HCT116 (cell line): ENCODE measurements at regions not wholly inside any gene's neighbourhood (a gene's known extent, or its start where the extent isn't known, plus 50 kb on each side); places are given as distances from the start of the nearest gene placed in this dataset.

Experiments
- ATAC-seq: fragments of 200-7000 bp; cut with Tn5 transposase; 2 replicates; pipeline ENCODE4 v1.9.1; 2020; ENCODE audit warnings: mild to moderate bottlenecking, moderate library complexity
- BruUV-seq: library from RNA; stranded (reverse); fragments of 400-500 nt; replicated peaks from 2 replicates; lab custom pipeline; 2021; lab: Mats Ljungman, UMichigan
- CTCF ChIA-PET: fragments of 300-600 bp; sonication (Branson Sonifier 250); formaldehyde crosslinking; loops from one replicate; lab custom pipeline; 2021; ENCODE audit warnings: antibody characterized with exemption; lab: Charles Lee
- POLR2A ChIA-PET: fragments of 300-600, 350-600 bp; sonication (Branson Sonifier 250); formaldehyde crosslinking; loops from one replicate; lab custom pipeline; 2021; ENCODE audit warnings: antibody characterized with exemption; lab: Charles Lee
- RAD21 ChIA-PET, 2 experiments: fragments of 300-600 bp; sonication (Branson Sonifier 250); formaldehyde crosslinking; loops; one replicate each; lab custom pipeline; 2023; ENCODE audit warnings: low total read pairs in 2 of 2; ENCODE audit not compliant: uncharacterized antibody in 2 of 2, unreplicated experiment in 2 of 2, low non-redundant PET in 1 of 2; lab: Charles Lee
- DNase-seq: peaks from one replicate; pipeline ENCODE4 v3.0.0-alpha.2; 2010; ENCODE audit warnings: low read depth, low spot score
- H2AFZ ChIP-seq: fragments of 200-600 bp; shearing (Covaris generic), sonication (generic); 2 replicates; pipeline ENCODE4 v1.6.1; 2017; ENCODE audit warnings: low read depth, mixed run types, mixed read lengths, antibody characterized with exemption, low read length; ENCODE audit not compliant: poor library complexity, severe bottlenecking
- H3K27ac ChIP-seq: 2 replicates; pipeline ENCODE4 v1.5.1; 2012; ENCODE audit warnings: low read depth, low read length
- H3K27me3 ChIP-seq: fragments of 200-600 bp; sonication (generic); 2 replicates; pipeline ENCODE4 v1.6.1; 2016; ENCODE audit warnings: mixed run types, low read length, mixed read lengths; ENCODE audit not compliant: insufficient read depth
- H3K36me3 ChIP-seq, 2 experiments: fragments of 200-500 bp in 1 of 2; fragments of 200-600 bp in 1 of 2; sonication (Bioruptor generic) in 1 of 2; sonication (generic) in 1 of 2; 2 replicates each; pipeline versions ENCODE4 v1.5.1 to v1.6.1; 2014 to 2016; ENCODE audit warnings: low read length in 2 of 2, inconsistent platforms in 1 of 2, mixed read lengths in 1 of 2, mixed run types in 1 of 2; ENCODE audit not compliant: insufficient read depth in 2 of 2, control insufficient read depth in 1 of 2
- H3K4me1 ChIP-seq, 2 experiments: fragments of 200-600 bp in 1 of 2; sonication (generic) in 1 of 2; 2 replicates each; pipeline versions ENCODE4 v1.5.1 to v1.6.1; 2012 to 2017; ENCODE audit warnings: low read length in 2 of 2, inconsistent platforms in 1 of 2, mild to moderate bottlenecking in 1 of 2, mixed read lengths in 1 of 2, mixed run types in 1 of 2, moderate library complexity in 1 of 2; ENCODE audit not compliant: insufficient read depth in 2 of 2, control insufficient read depth in 1 of 2
- H3K4me2 ChIP-seq: fragments of 200-600 bp; sonication (generic); 2 replicates; pipeline ENCODE4 v1.6.1; 2017; ENCODE audit warnings: mixed run types, low read length, mixed read lengths
- H3K4me3 ChIP-seq, 2 experiments: fragments of 200-600 bp in 1 of 2; sonication (generic) in 1 of 2; replicated peaks in 1 of 2; 2 replicates each; pipeline ENCODE4 v1.5.1; 2011 to 2016; ENCODE audit warnings: low read length in 2 of 2, control low read depth in 1 of 2, low read depth in 1 of 2, mild to moderate bottlenecking in 1 of 2, mixed read lengths in 1 of 2, mixed run types in 1 of 2
- H3K79me2 ChIP-seq: fragments of 200-600 bp; sonication (generic); 2 replicates; pipeline ENCODE4 v1.6.1; 2017; ENCODE audit warnings: mild to moderate bottlenecking, mixed run types, low read length, moderate library complexity, mixed read lengths; ENCODE audit not compliant: insufficient read depth
- H3K9ac ChIP-seq: fragments of 200-600 bp; sonication (generic); 2 replicates; pipeline ENCODE4 v1.6.1; 2016; ENCODE audit warnings: low read length, mixed read lengths
- H3K9me2 ChIP-seq: fragments of 200-600 bp; sonication (generic), shearing (Covaris generic); 2 replicates; pipeline ENCODE4 v1.6.1; 2017; ENCODE audit warnings: mixed run types, mild to moderate bottlenecking, moderate library complexity; ENCODE audit not compliant: insufficient read depth
- H3K9me3 ChIP-seq, 2 experiments: fragments of 200-500 bp in 1 of 2; fragments of 200-600 bp in 1 of 2; sonication (Bioruptor generic) in 1 of 2; sonication (generic) in 1 of 2; 2 replicates each; pipeline ENCODE4 v1.6.1; 2014 to 2017; ENCODE audit warnings: low read length in 2 of 2, mixed read lengths in 2 of 2, inconsistent platforms in 1 of 2, low read depth in 1 of 2, mild to moderate bottlenecking in 1 of 2, mixed run types in 1 of 2, moderate library complexity in 1 of 2; ENCODE audit not compliant: control insufficient read depth in 1 of 2, insufficient read depth in 1 of 2
- H4K20me1 ChIP-seq: fragments of 200-600 bp; sonication (generic), shearing (Covaris generic); 2 replicates; pipeline ENCODE4 v1.6.1; 2017; ENCODE audit warnings: mixed run types, mild to moderate bottlenecking, moderate library complexity; ENCODE audit not compliant: insufficient read depth
- ATF3 ChIP-seq: IDR thresholded peaks from 2 replicates; pipeline ENCODE4 v1.6.1; 2012
- CBX3 ChIP-seq: IDR thresholded peaks from 2 replicates; pipeline ENCODE4 v1.6.1; 2012; ENCODE audit warnings: low read depth
- CEBPB ChIP-seq: IDR thresholded peaks from 2 replicates; pipeline ENCODE4 v1.6.1; 2012; ENCODE audit warnings: low read depth
- CTCF ChIP-seq, 3 experiments: fragments of 200-600 bp in 1 of 3; sonication (generic) in 1 of 3; IDR thresholded peaks in 2 of 3; conservative IDR thresholded peaks in 1 of 3; 2 replicates each; pipeline ENCODE4 v1.5.1; 2012 to 2017; ENCODE audit warnings: low read depth in 2 of 3, low read length in 2 of 3, antibody characterized with exemption in 1 of 3, borderline replicate concordance in 1 of 3, control low read depth in 1 of 3, mild to moderate bottlenecking in 1 of 3, mixed read lengths in 1 of 3, mixed run types in 1 of 3, moderate library complexity in 1 of 3; ENCODE audit not compliant: insufficient read depth in 1 of 3
- EGR1 ChIP-seq: IDR thresholded peaks from 2 replicates; pipeline ENCODE4 v1.6.1; 2012; ENCODE audit warnings: low read depth
- EZH2 ChIP-seq: fragments of 200-600 bp; sonication (generic); IDR thresholded peaks from 2 replicates; pipeline ENCODE4 v1.6.1; 2017; ENCODE audit warnings: antibody characterized with exemption, mixed run types
- EZH2phosphoT487 ChIP-seq: fragments of 200-600 bp; IDR thresholded peaks from 2 replicates; pipeline ENCODE4 v1.6.1; 2018; ENCODE audit warnings: antibody characterized with exemption, borderline replicate concordance
- FOSL1 ChIP-seq: IDR thresholded peaks from 2 replicates; pipeline ENCODE4 v1.6.1; 2012; ENCODE audit warnings: low read depth
- JUND ChIP-seq: IDR thresholded peaks from 2 replicates; pipeline ENCODE4 v1.6.1; 2012
- MAX ChIP-seq: IDR thresholded peaks from 2 replicates; pipeline ENCODE4 v1.6.1; 2012
- POLR2A ChIP-seq: IDR thresholded peaks from 2 replicates; pipeline ENCODE4 v1.7.0; 2011; ENCODE audit warnings: borderline replicate concordance; ENCODE audit not compliant: insufficient read depth, insufficient read length; ENCODE audit errors: extremely low read depth
- POLR2AphosphoS5 ChIP-seq: IDR thresholded peaks from 2 replicates; pipeline ENCODE4 v1.6.1; 2011; ENCODE audit warnings: mild to moderate bottlenecking, low read depth, low read length, moderate library complexity
- RAD21 ChIP-seq: IDR thresholded peaks from 2 replicates; pipeline ENCODE4 v1.6.1; 2012; ENCODE audit warnings: low read depth, mild to moderate bottlenecking
- SIN3A ChIP-seq: IDR thresholded peaks from 2 replicates; pipeline ENCODE4 v1.6.1; 2012; ENCODE audit warnings: low read depth
- SP1 ChIP-seq: IDR thresholded peaks from 2 replicates; pipeline ENCODE4 v1.6.1; 2012; ENCODE audit warnings: low read depth
- SRF ChIP-seq: IDR thresholded peaks from 2 replicates; pipeline ENCODE4 v1.6.1; 2012; ENCODE audit warnings: low read depth
- ZBTB33 ChIP-seq: IDR thresholded peaks from 2 replicates; pipeline ENCODE4 v1.6.1; 2011; ENCODE audit warnings: mild to moderate bottlenecking, low read length, moderate library complexity; ENCODE audit not compliant: insufficient replicate concordance; ENCODE audit errors: extremely low read depth
- ZFX ChIP-seq: fragments of 450-650 bp; IDR thresholded peaks from 2 replicates; pipeline ENCODE4 v1.6.1; 2017
- intact Hi-C: fragments of 100-400 bp; cut with micrococcal nuclease; formaldehyde crosslinking; loops from 2 replicates; pipeline ENCODE4 v1.10.0; 2022

GRCh38 chr10:4372601-4373000, 453.4 kb upstream of the AKR1E2 start:
- H3K9me2 ChIP-seq, result no peaks in the 10 kb centered on the region
- H3K79me2 ChIP-seq, result no peaks in the 10 kb centered on the region
- DNase-seq, result no peak
- H3K27me3 ChIP-seq, result no peaks in the 10 kb centered on the region
- no peak overlapping the region for H3K4me2 ChIP-seq
- H4K20me1 ChIP-seq, result no peaks in the 10 kb centered on the region
- POLR2A ChIA-PET, result no interaction called here
- BruUV-seq, result no TSS peak
- intact Hi-C loops, result no loop called here
- ATAC-seq, result no peak
- H3K27ac ChIP-seq, result no peak overlapping the region
- H3K4me3 ChIP-seq, result no peak overlapping the region
- H3K36me3 ChIP-seq, result no peaks in the 10 kb centered on the region
- H3K4me1 ChIP-seq, result no peaks in the 10 kb centered on the region
- CTCF ChIA-PET, result no interaction called here
- H3K9ac ChIP-seq, result no peak overlapping the region
- RAD21 ChIA-PET, result no interaction called here
- H2AFZ ChIP-seq, result no peak overlapping the region
- TF ChIP-seq ATF3, result no peak
- no peak for TF ChIP-seq SIN3A
- no peak for TF ChIP-seq EZH2phosphoT487
- TF ChIP-seq SRF, result no peak
- TF ChIP-seq EZH2, result no peak
- no peak for TF ChIP-seq EGR1
- TF ChIP-seq CEBPB, result no peak
- no peak for TF ChIP-seq RAD21
- no peak for TF ChIP-seq FOSL1
- no peak for TF ChIP-seq POLR2A
- no peak for TF ChIP-seq MAX
- TF ChIP-seq ZFX, result no peak
- TF ChIP-seq ZBTB33, result no peak
- no peak for TF ChIP-seq POLR2AphosphoS5
- no peak for TF ChIP-seq JUND
- TF ChIP-seq CTCF (IDR thresholded peaks at IDR 0.05 in 2 of 3, conservative IDR thresholded peaks at IDR 0.05 in 1 of 3; ENCODE audit: borderline replicate concordance in 1 of 3, insufficient read depth in 1 of 3, low read depth in 2 of 3, low read length in 2 of 3), result no peak
- no peak for TF ChIP-seq CBX3
- TF ChIP-seq SP1, result no peak
- TF ChIP-seq, all 23 proteins: peak for 0
- H3K9me3 ChIP-seq, result no peaks in the 10 kb centered on the region
